NCI-H2227 treated with DMSO at 0.1 percent for 48 hours (cell line): ENCODE measurements at regions not wholly inside any gene's neighbourhood (a gene's known extent, or its start where the extent isn't known, plus 50 kb on each side); places are given as distances from the start of the nearest gene placed in this dataset.

Experiments used
- DNase-seq: peaks from one replicate; lab custom pipeline; 2025; lab: John Stamatoyannopoulos, UW

DNA sequence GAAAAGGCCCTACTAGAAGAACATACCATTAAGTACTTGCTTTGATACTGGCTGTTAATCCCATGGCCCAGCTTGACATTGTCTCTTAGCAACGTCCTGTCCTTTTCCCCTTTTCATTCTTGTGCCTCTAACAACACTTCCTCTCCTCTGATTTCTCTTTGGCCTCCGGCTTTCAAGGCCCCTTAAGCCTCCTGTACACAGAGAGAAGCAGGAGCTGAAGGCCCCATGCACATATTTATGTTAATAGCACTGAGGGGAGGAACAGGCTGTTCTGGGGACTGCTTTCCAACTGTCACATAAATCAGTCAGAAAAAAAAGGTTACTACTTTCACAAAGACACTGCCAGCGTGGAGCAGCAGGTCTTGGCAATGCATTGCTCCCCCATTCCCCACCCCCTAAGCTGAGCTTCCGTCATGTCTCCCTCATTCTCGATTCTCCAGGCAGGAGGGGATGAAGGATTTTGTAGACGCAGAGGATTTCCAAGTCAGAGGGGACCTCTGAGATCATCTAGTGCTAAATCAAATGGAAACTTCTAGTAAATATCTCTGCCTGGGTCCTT is 257.4 kb upstream of the ADAMTS9 start:
- DNase-seq, result peak; percentile 91

DNA sequence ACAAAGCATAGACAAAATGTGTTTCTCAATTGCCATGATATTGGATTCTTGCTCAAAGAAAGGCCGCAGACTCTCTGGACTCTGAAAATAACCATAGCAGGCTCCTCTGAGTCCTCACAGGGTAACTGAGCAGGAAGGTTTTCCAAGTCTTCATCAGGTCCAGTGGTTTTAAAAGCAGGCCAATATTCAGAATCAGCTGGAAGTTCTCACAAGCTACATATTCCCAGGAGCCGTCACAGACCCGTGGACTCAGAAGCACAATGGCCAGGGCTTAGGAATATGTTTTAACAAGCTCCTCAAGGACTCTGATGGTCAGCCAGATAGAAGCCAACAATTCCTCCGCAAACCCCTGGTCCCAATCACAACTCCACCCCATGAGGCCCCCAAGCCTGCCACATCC is 256.1 kb upstream of the ADAMTS9 start:
- no peak for DNase-seq

DNA sequence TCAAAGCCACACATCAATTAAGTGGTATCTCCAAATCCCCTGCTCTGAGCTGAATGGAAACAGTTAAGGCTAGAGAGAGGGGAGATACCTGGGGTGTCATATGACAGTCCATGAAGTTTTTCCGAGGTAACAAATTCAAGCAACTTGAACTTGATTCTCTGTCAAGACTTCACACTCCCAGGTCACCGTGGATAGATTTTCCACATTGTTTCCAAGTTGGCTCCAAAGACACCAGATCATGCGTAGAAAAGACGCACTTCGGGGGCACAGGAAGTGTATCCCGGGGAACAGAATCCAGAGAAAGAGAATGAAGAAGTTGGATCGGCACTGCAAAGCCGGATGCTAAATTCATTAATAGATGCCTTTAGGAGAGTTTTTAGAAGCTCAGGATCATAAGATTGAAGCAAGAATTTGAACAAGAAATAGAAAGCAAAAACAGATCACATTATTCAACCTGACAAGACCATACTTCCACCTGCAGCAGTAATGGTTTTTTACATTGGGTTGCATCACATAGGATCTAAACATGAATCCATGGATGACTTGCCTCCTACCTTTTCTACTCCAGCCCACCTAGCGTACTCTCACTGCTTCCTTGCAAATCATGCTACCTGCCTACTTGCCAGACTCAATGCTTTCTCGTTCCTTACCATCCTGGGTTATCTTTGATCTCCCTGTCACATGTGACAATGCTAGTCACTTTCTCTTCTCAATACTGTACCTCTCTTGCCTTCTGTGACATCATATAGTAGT is 253.0 kb upstream of the ADAMTS9 start:
- DNase-seq, result no peak

DNA sequence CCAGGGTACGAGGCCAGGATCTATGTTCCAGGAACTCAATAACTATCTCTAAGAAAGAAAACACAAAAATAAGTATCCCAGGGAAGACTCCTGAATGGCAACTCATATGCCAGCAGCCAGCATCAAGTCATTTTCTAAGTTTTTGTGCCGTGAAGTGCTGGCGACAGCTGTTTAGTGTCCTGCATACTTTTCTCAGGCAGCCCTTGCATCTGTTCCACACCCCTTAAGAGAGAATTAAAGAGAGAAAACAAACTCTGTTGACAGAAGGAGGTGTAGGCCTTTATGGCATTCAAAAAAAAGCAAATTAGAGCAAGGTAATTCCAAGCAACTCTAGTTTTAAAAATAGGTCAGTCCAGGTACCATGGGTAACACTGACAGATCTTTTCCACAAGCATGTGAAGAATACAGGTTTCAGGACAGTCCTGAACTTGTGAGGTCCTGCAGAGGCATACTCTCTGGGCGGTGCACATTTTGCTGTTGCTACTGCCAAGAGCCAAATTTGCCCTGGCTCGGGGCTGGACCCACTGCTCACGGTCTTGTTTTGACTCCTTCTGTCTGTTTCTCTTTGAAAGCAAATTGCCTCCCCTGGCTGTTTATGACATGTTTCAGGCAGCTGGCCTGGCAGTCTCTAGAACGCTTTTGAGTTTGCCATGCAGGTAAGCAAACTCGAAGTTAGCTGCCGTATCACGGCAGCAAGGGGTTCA is 252.1 kb upstream of the ADAMTS9 start:
- DNase-seq, result no peak

DNA sequence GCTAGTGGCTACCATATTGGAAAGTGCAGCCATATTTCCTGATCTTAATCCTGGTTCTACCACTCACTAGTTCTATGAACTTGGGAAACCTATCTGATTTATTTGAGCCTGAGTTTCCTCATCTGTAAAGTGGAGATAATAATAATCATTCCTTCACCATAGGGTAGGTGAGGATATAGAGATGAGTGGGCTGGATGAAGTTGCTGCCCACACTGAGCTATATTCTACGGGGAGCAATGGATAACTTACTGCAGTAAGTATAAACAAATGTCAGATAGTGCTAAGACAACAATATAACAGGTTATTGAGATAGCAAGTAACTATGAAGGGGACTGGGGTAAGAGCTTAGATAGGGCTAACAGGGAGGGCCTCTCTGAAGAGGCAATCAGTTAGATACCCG is 251.5 kb upstream of the ADAMTS9 start:
- no peak for DNase-seq

DNA sequence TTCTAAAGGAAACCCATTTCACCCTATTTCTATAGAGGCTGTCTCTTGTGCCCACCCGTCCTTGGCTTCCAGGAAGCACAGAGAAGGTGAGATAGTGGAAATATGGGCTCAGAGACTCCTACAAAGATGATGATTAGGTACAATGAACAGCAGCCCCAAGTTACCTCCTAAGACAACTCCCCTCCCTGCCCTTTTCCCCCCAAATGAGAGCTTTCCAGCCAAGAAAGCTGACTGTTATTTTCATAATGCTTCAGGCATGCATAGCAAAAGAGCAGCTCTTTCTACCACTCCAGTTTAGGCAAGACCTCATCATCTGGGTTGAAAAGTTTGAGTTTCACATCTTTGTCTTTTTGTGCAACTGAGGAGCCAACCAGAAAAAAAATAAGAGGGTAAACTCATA is 248.8 kb upstream of the ADAMTS9 start:
- DNase-seq, result no peak

DNA sequence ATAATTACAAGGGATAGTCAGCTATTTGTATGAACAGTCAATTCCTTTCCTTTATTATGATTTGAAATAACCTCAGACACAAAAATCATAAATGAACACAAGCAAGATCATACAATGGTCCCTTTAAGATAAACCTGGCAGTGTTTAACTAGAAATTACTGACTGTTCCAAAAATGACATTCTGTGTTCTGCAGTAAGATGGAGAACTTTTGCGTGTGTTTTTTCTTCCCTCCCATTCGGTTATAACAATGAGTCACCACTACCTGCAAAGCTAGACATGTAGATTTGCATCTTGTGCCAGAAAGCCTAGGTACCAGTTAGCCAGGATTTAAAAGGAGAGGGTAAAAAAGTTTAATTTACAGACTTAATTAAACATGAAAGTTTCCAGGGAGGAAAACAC is 248.2 kb upstream of the ADAMTS9 start:
- DNase-seq, result no peak

DNA sequence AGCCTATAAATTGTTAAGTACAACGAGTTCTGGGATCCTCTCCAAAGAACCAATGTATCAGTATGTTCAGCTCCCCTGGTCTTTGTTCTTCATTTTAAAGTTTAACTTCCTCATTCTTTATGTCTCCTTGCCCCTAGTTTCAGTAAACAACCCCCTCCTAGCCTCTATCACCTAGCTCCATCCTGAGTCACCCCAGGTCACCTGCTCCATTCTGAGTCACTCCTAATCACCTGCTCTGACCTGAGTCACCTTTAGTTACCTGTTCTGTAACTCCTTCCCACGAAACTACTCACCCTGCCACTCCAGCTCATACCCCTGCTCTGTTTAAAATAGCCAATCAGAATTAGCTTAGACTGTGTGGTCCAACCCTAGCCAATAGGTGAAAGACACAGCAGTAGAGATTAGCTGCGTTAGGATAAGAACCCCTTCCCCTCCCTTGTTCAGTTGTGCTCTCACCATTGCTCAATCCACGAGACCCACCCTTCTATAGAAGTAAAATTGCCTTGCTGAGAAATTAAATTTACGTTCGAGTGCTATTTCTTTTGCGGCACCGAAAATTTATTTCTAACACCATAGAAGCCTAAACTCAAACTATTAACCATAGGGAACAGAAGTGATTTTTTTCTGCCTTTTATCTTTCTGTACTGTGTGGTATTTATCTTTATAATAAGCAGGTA is 245.0 kb upstream of the ADAMTS9 start:
- DNase-seq, result no peak

DNA sequence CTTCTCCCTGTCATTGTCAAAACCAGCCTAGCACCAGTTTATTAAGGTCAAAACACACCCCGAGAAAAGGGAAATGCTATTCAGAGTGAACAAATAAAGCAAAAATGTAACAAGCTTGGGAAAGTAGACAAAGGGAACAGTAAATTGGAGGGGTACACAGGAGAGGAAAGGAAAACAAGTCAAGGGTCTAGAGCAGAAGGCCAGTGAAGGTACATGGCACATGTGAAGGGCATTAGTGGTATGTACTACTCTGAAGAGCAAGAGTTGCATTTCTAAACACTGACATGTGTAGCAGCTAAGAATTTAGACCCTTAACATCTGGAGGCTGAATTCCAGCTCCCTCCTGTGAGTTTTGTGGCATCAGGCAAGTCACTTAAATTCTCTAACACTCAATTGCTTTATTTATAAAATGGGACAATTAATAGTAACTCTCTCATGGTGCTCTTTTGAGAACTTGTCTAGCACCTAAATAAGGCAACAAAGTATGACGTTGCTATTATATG is 244.3 kb upstream of the ADAMTS9 start:
- DNase-seq, result no peak

DNA sequence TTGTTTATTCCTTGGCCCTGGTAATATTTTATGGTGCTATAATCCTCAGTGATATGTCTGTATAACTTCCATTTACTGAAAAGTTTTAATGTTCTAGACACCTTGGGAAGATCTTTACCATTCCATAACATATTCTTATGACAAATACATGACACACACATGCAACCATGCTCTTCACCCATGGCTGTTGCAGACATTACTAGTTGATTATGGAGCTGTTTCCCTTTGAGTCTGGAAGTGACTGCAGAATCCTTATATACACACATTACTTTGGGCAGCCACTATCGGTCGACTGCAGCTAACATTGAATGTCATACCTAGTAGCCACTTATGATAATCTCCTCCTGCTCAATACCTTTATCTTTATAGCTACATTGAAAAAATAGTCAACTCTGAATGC is 243.1 kb upstream of the ADAMTS9 start:
- no peak for DNase-seq

DNA sequence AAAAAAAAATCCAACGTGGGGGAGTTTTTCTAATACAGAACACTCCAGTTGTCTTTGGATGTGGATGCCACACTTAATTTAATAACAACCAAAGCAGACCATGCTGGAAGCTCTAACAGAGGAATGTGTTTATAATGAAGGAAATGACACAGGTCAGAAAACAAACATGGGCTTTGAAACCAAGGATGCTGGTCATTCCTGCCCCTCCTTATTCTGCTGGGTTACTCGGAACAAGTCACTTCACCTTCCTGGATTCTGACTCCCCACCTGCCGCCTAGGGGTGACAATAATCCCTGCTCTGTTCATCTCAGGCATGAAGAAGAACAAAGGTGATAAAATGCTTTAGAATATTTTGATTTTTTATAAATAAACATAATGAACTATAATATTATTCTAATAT is 240.9 kb upstream of the ADAMTS9 start:
- no peak for DNase-seq

DNA sequence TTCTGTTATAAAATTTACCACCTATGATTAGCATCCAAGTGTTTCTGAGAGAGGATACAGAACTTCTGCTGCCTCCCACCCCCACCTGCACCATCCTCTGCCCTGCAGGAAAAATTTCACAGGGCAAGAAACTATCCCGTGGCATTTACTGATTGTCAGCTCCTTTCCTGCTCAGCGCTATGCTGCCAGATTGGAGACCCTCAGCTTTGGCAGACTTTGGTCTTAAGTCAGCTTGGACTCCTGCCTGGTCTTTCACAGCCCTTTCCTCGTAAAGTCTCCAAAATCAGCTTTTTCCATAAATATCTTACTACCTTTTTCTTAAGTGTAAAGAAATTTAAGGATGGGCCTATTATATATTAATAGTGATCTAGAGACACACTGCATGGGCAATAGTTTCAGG is 239.9 kb upstream of the ADAMTS9 start:
- no peak for DNase-seq

DNA sequence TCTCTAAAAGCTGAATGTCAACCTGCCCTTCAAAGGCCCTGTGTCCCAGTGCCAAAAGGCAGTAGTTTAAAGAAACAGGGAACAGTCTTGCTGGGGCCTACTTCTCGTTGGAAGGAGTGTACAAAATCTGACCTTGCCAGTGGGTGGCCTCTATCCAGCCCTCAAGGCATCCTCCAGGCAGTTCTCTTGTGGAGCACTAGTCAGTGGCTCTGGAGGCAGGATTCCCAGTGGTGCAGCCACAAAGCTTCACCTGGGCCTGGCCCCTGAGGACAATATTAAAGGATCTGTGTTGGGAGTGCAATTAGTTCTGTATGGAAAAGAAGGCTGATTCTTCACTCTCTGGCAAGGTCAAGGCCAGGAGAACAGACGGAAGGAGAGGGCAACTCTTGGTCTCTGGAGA is 237.8 kb upstream of the ADAMTS9 start:
- no peak for DNase-seq

DNA sequence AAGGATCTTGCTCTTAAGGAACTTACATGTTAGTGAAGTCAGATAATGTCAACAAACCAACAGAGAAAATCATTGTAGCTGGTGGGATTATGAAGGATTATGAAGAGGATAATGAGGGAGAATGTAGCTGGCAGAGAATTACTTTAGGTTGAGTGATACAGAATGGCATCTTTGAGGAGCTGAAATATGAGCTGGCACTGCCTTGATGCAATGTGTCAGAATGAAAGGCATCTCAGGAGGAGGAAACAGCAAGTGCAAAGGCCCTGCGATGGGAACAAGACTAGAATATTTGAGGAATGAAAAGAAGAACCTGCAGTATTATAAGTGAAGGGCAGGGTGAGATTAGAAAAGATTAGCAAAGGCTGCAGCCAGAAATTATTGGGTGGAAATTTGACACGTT is 237.2 kb upstream of the ADAMTS9 start:
- no peak for DNase-seq

DNA sequence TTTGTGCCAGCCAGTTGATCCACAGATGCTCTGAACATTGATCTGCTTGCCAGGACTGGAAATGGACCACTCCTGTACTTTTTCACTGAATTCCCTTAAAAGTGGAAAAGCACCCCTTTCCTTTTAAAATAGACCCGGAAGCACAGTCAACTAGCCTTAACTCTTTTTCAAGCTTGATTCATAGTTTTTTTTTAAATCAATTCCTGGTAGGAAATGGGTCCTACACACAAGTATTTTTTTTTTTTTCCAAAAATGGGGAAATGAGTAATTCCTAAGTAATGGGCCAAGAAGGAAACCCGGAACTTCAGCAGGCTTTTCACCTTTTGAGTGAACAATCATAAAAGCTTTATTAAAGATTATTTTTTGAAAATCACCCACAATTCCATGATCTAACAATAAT is 234.4 kb upstream of the ADAMTS9 start:
- no peak for DNase-seq

DNA sequence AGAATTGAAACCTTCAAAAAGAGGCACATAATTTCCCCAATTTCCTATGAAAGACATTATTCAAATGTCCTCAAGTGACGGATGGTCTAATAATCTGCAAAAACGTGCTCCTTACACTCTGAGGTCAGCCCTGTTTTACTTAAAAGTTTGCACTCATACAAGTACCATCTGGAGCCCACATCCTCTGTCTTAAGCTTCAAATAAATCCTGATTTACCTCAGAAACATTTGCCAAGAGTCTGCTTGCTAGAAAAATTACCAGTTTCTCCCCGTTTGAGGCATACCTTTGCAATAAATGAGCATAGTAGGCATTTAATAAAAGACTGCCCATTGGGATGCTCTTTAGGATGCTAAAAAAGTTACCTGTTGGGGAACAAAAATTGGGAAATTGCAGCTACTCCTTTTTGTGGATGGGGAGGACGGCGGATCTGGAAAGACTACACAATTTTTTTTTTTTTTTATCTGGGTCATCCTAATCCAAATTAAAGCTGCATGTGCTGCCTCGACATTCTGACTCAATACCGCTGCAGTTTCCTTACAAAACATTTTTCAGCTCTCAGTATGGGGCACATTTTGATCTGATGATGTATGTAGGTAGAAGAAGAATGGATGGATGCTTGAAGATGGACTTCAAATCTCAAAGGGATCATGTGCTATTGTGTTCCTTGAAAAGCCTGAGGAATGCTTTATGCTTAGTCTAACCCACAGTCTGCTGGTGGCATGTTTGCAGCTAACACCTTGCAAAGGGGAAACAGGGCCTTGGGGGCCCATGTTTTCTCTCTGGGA is 233.7 kb upstream of the ADAMTS9 start:
- no peak for DNase-seq

DNA sequence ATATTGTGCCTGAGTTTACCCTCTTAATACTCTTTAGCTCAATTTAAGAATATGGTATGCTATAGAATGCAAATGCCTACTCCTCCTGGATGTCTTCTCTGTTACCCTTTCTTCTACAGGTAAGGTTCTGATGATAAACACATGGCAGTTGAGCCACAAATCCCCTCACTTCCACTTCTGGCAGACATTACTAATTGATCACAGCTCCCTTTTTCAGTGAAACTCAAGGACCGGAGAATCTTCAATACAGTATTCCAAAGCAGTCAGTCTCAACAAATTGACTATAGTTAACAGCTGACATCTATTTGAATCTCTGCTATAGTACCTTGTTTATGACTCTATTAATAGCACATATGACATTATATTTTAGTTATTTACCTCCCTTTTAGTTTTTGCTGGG is 232.1 kb upstream of the ADAMTS9 start:
- DNase-seq, result no peak

DNA sequence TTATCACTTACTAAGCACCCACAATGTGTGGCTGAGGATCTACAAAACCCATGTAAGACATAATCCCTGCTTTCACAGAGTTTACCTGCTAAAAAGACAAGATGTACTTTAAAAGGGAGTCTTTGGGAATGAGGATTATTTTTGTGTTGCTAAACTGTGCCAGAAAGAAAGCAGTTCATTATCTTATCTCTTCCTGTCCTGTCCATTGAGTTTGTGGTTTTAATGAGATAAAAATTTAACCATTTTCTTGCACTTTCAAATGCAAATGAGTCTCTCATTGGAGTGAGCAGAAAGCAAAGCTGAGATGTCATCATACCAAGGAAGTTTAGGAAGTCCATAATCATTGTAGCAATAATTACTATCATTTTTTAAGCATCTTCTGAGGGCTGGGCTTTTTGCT is 231.2 kb upstream of the ADAMTS9 start:
- no peak for DNase-seq

DNA sequence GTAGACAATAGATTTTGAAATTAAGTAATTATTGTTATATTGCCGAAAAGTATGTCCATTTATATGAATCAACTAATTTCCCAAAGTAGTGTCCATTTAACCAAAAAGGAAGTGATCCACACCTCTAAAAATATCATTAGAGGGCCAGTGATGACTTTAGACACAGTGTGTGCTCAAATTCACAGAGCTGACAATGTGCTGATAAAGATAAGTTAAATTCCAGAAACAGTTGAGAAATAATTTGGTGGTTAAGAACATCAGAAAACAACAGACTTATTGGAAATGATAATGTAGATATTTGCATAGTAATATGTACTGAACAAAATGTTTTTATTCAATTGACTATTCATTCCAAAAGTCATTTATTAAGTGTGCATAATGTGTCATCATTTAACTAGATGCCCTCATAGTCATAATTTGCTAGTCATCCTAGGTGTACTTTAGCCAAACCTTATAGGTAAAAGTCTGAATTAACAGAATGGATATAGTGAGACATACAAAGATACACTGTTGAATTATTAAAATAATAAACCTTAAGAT is 230.2 kb upstream of the ADAMTS9 start:
- DNase-seq, result no peak

DNA sequence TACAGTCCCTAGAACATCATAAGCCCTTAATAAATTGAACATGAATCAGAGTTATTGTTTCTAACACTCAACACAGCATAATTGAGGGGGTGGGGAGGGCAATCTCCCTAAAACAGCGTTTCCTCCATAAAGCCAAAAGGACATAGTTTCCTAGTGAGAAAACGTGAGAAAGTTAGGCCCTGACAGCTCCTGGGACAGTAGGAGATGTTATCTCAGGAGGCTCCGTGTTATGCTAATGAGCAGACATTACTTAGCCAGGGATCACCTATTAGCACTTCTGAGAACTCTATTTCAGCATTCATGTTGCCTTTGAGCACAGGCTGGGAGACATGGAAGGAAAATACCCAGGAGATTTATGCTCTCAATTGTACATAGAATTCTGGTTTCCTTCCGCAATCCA is 229.1 kb upstream of the ADAMTS9 start:
- no peak for DNase-seq

DNA sequence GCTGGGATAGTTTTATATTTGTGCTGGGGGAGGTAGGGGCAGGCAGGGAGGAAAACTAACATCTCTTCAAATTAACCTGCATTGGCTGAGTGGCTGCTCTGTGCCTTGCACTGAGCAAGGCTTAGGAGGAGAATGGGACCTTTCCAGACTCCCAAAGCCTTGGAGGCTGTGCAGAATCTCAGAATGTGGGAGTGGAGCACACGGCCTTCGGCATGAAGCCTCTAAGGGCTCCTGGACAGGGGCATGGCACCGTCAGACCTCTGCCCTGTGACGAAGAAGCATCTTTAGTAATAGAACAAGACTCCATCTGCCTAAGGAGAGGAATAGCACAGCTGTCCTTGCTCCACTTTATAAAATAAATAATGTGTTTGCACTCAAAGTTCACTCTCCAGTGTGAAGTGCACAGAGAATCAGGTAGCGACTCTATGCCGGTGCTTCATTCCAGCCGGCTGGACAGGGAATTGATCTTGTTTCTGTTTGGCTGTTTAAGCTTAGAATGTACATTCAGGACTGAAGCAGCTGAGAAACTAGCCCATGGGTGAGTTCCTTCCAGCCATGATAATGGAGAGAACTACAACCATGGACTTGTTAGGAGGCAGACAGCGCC is 228.5 kb upstream of the ADAMTS9 start:
- no peak for DNase-seq
